Large intestine (tissue), 3 donors: ENCODE measurements at regions not wholly inside any gene's neighbourhood (a gene's known extent, or its start where the extent isn't known, plus 50 kb on each side); places are given as distances from the start of the nearest gene placed in this dataset.
"Not testable (repeated sequence)": the region's sequence is repeated elsewhere in the genome, so short reads cannot be mapped to it uniquely, and the experiment has no call there.

ENCODE experiments used
- DNase-seq, 2 donors: peaks; one replicate each; pipeline versions ENCODE4 v3.0.0 to v3.0.0-alpha.2; 2013
- H3K27ac ChIP-seq: one replicate; pipeline ENCODE4 v1.5.1; 2013; ENCODE audit warnings: low read length
- H3K27me3 ChIP-seq: 2 replicates; pipeline ENCODE4 v1.6.1; 2013; ENCODE audit warnings: low read length; ENCODE audit not compliant: control insufficient read depth, insufficient read depth
- H3K36me3 ChIP-seq: 2 replicates; pipeline ENCODE4 v1.6.1; 2013; ENCODE audit warnings: low read length; ENCODE audit not compliant: control insufficient read depth, insufficient read depth
- H3K4me1 ChIP-seq: one replicate; pipeline ENCODE4 v1.6.1; 2013; ENCODE audit warnings: low read length; ENCODE audit not compliant: control insufficient read depth, insufficient read depth
- H3K4me3 ChIP-seq: one replicate; pipeline ENCODE4 v1.5.1; 2013; ENCODE audit warnings: low read length
- H3K9me3 ChIP-seq: one replicate; pipeline ENCODE4 v1.6.1; 2013; ENCODE audit warnings: mild to moderate bottlenecking, low read depth, low read length, moderate library complexity; ENCODE audit not compliant: control insufficient read depth
- WGBS: methylation state at CpG from one replicate; pipeline ENCODE4 v1.1.5; 2013; ENCODE audit warnings: low lambda C conversion rate; ENCODE audit not compliant: insufficient coverage; 5-methylcytosine and 5-hydroxymethylcytosine counted together

- Histone ChIP-seq H3K4me1 (no peaks in the 10 kb centered on the region), H3K27me3 (no peaks in the 10 kb centered on the region), H3K4me3 (no peak overlapping the region), H3K36me3 (no peaks in the 10 kb centered on the region), H3K27ac (no peak overlapping the region), H3K9me3 (peaks cover 7% of the 10 kb centered on the region)
- WGBS, result no CpG with 5 or more reads among the region's 28 CpGs
- no peak for DNase-seq
These were observed 1809.9 kb upstream of the ACO1 start for GRCh38 chr9:30574355-30575151.

- 100% methylated on average over 3 of the region's 16 CpGs for WGBS
- H3K27me3 ChIP-seq, result no peaks in the 10 kb centered on the region
These were observed 1809.2 kb upstream of the ACO1 start for GRCh38 chr9:30575218-30575617.

GRCh38 chr9:30575691-30576090 lies 1808.8 kb upstream of the ACO1 start:
- Histone ChIP-seq H3K9me3 (peaks cover 7% of the 10 kb centered on the region), H3K36me3 (no peaks in the 10 kb centered on the region), H3K27me3 (no peaks in the 10 kb centered on the region), H3K4me1 (no peaks in the 10 kb centered on the region), H3K4me3 (no peak overlapping the region), H3K27ac (no peak overlapping the region)
- WGBS, result no CpG with 5 or more reads among the region's 12 CpGs
- DNase-seq, result no peak

More at GRCh38 chr9:30575218-30575617, 1809.2 kb upstream of the ACO1 start:
- H3K27ac ChIP-seq, result no peak overlapping the region
- no peaks in the 10 kb centered on the region for H3K36me3 ChIP-seq
- H3K4me3 ChIP-seq, result no peak overlapping the region
- DNase-seq, result no peak
- H3K9me3 ChIP-seq, result peaks cover 7% of the 10 kb centered on the region
- H3K4me1 ChIP-seq, result no peaks in the 10 kb centered on the region

DNA sequence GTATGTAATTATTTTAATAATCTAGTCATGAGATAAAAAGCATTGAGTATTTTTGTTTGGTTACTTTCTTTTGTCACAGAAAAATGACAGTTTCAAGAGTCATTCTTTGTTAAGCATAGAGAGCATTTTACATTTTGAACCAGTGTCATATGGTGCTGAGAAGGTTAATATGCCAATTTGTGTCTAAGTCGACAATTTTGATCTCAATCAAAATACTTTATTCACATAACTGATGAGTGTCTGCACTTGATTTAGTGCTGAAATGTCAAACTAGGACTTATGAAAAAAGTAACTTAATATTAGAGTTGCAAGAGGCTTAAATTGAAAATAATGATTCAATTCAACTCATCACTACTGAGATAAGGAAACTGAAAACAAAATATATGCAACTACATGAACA lies 1804.6 kb upstream of the ACO1 start:
- Histone ChIP-seq H3K36me3 (no peaks in the 10 kb centered on the region), H3K4me3 (no peak overlapping the region), H3K27ac (no peak overlapping the region), H3K27me3 (no peaks in the 10 kb centered on the region), H3K4me1 (no peaks in the 10 kb centered on the region), H3K9me3 (peaks cover 1% of the 10 kb centered on the region)
- no CpG with 5 or more reads among the region's 1 CpG for WGBS
- no peak for DNase-seq

- Histone ChIP-seq H3K36me3 (no peaks in the 10 kb centered on the region), H3K27ac (no peak overlapping the region), H3K27me3 (no peaks in the 10 kb centered on the region), H3K9me3 (no peaks in the 10 kb centered on the region), H3K4me1 (no peaks in the 10 kb centered on the region), H3K4me3 (no peak overlapping the region)
- no peak for DNase-seq
- WGBS, result no CpG with 5 or more reads among the region's 2 CpGs
These were observed 1802.2 kb upstream of the ACO1 start for GRCh38 chr9:30582240-30582639.

- no peak for DNase-seq
- Histone ChIP-seq H3K9me3 (no peaks in the 10 kb centered on the region), H3K27ac (no peak overlapping the region), H3K36me3 (no peaks in the 10 kb centered on the region), H3K27me3 (no peaks in the 10 kb centered on the region), H3K4me3 (no peak overlapping the region), H3K4me1 (no peaks in the 10 kb centered on the region)
- 60% methylated on average over 1 of the region's 2 CpGs for WGBS
These were observed 1799.9 kb upstream of the ACO1 start for GRCh38 chr9:30584559-30584958.

- Histone ChIP-seq H3K4me1 (no peaks in the 10 kb centered on the region), H3K27me3 (no peaks in the 10 kb centered on the region)
- no CpG with 5 or more reads among the region's 1 CpG for WGBS
These were observed 1793.0 kb upstream of the ACO1 start for GRCh38 chr9:30591461-30591860.

DNA sequence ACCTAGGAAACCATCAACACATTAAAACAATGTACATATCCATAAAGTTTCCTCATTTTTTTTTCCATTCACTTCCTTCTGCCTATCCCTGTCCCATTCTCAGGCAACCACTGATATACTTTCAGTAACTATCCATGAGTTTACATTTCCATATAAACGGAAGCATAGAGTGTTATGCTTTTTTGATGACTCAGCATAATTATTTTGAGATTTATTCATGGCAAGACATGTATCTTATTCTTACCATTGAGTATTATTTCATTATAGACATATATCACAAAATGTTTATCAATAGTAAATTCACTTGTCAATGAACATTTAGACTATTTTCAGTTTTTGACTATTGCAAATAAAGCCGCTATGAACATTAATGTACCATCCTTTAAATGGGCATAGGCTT lies 1786.8 kb upstream of the ACO1 start:
- WGBS, result 100% methylated on average over 1 of the region's 2 CpGs
- no peaks in the 10 kb centered on the region for H3K36me3 ChIP-seq
- H3K27me3 ChIP-seq, result no peaks in the 10 kb centered on the region

More at GRCh38 chr9:30591461-30591860, 1793.0 kb upstream of the ACO1 start:
- H3K4me3 ChIP-seq, result no peak overlapping the region
- no peak for DNase-seq
- no peaks in the 10 kb centered on the region for H3K36me3 ChIP-seq
- no peak overlapping the region for H3K27ac ChIP-seq
- H3K9me3 ChIP-seq, result no peaks in the 10 kb centered on the region

GRCh38 chr9:30605936-30606335 lies 1778.5 kb upstream of the ACO1 start:
- Histone ChIP-seq H3K27me3 (no peaks in the 10 kb centered on the region), H3K4me1 (no peaks in the 10 kb centered on the region), H3K4me3 (no peak overlapping the region), H3K36me3 (no peaks in the 10 kb centered on the region), H3K27ac (no peak overlapping the region), H3K9me3 (no peaks in the 10 kb centered on the region)
- DNase-seq, result no peak
- WGBS, result no CpG with 5 or more reads among the region's 1 CpG

More for the DNA sequence above, 1786.8 kb upstream of the ACO1 start:
- no peak overlapping the region for H3K27ac ChIP-seq
- no peaks in the 10 kb centered on the region for H3K4me1 ChIP-seq
- no peaks in the 10 kb centered on the region for H3K9me3 ChIP-seq
- no peak for DNase-seq
- H3K4me3 ChIP-seq, result no peak overlapping the region

DNA sequence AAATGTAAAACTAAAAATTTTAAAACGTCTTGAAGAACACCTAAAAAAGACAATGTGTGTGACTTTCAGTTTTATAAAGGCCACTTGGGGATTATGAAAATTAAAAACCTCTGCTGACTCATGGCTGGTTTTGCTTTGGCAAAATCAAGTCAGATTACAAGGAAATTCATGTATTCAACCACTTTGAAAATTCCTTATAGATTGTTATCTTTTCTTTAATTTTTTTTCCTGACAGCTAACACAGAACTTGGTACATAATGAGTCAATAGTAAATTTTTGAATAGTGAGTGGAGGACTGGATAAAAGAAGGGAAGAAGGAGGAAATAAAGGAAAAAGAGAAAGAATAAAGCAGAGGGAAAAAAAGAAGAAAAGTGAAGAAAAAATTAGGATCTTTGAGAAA lies 1774.7 kb upstream of the ACO1 start:
- Histone ChIP-seq H3K4me3 (no peak overlapping the region), H3K9me3 (no peaks in the 10 kb centered on the region), H3K4me1 (no peaks in the 10 kb centered on the region), H3K27me3 (no peaks in the 10 kb centered on the region), H3K36me3 (no peaks in the 10 kb centered on the region), H3K27ac (no peak overlapping the region)
- DNase-seq, result no peak
- WGBS, result no CpG with 5 or more reads among the region's 1 CpG

DNA sequence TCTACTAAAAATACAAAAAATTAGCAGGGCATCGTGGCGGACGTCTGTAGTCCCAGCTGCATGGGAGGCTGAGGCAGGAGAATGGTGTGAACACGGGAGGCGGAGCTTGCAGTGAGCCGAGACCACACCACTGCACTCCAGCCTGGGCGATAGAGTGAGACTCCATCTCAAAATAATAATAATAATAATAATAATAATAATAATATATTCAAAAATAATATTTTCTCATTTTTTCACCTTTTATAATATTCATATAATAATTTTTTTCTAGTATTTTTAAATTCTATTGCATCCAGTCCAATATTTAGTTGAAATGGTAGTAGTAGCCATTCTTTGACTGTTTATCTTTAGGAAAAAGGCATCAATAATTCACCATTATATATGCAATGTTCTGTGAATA lies 1767.7 kb upstream of the ACO1 start:
- not testable (repeated sequence) for H3K4me3 ChIP-seq, H3K27ac ChIP-seq, H3K27me3 ChIP-seq, H3K9me3 ChIP-seq, H3K4me1 ChIP-seq, DNase-seq, H3K36me3 ChIP-seq
- WGBS, result no CpG with 5 or more reads among the region's 7 CpGs
